Epithelial cell of esophagus (primary cell): ENCODE measurements at regions not wholly inside any gene's neighbourhood (a gene's known extent, or its start where the extent isn't known, plus 50 kb on each side); places are given as distances from the start of the nearest gene placed in this dataset.

ENCODE experiments used
- DNase-seq: peaks from one replicate; pipeline ENCODE4 v3.0.0; 2010; ENCODE audit warnings: low read depth
- H3K4me3 ChIP-seq: 2 replicates; pipeline ENCODE4 v1.5.1; 2011; ENCODE audit warnings: mild to moderate bottlenecking, low read length, control low read depth
- CTCF ChIP-seq: IDR thresholded peaks from 2 replicates; pipeline ENCODE4 v1.5.1; 2011; ENCODE audit warnings: low read depth, mild to moderate bottlenecking, low read length, control low read depth, inconsistent platforms; ENCODE audit not compliant: insufficient read depth; ENCODE audit errors: missing control alignments

- TF ChIP-seq CTCF, result no peak
- H3K4me3 ChIP-seq, result no peak overlapping the region
- DNase-seq, result no peak
Measured at GRCh38 chr6:78059171-78059570, 406.3 kb downstream of the MEI4 start.

- no peak overlapping the region for H3K4me3 ChIP-seq
- TF ChIP-seq CTCF, result no peak
- DNase-seq, result no peak
Measured at GRCh38 chr6:78062993-78063392, 410.2 kb downstream of the MEI4 start.

- no peak overlapping the region for H3K4me3 ChIP-seq
- no peak for TF ChIP-seq CTCF
- no peak for DNase-seq
Measured at GRCh38 chr6:78076371-78076770, 423.5 kb downstream of the MEI4 start.

GRCh38 chr6:78089531-78089930 lies 436.7 kb downstream of the MEI4 start:
- H3K4me3 ChIP-seq, result no peak overlapping the region
- DNase-seq, result no peak
- no peak for TF ChIP-seq CTCF

- no peak overlapping the region for H3K4me3 ChIP-seq
- TF ChIP-seq CTCF, result no peak
- DNase-seq, result peak; percentile 31
Measured at GRCh38 chr6:78093906-78094305, 441.1 kb downstream of the MEI4 start.

- no peak for DNase-seq
- H3K4me3 ChIP-seq, result no peak overlapping the region
- TF ChIP-seq CTCF, result no peak
Measured at GRCh38 chr6:78101387-78101786, 448.5 kb downstream of the MEI4 start.

- H3K4me3 ChIP-seq, result no peak overlapping the region
- no peak for DNase-seq
- TF ChIP-seq CTCF, result no peak
Measured at GRCh38 chr6:78110641-78111040, 457.8 kb downstream of the MEI4 start.
